CD4-positive, alpha-beta memory T cell (primary cell): ENCODE measurements at regions not wholly inside any gene's neighbourhood (a gene's known extent, or its start where the extent isn't known, plus 50 kb on each side); places are given as distances from the start of the nearest gene placed in this dataset.
"Not testable (repeated sequence)": the region's sequence is repeated elsewhere in the genome, so short reads cannot be mapped to it uniquely, and the experiment has no call there.

ENCODE experiments used
- CTCF ChIA-PET: fragments of 350-600 bp; sonication (Branson Sonifier 250); formaldehyde crosslinking; loops from one replicate; lab custom pipeline; 2021; ENCODE audit warnings: inconsistent platforms; ENCODE audit not compliant: partially characterized antibody; lab: Charles Lee
- POLR2A ChIA-PET: fragments of 350-600 bp; sonication (Branson Sonifier 250); formaldehyde crosslinking; loops from one replicate; lab custom pipeline; 2021; ENCODE audit not compliant: partially characterized antibody; lab: Charles Lee
- DNase-seq, 5 donors: peaks; one replicate each; pipeline versions ENCODE4 v3.0.0 to v3.0.0-alpha.2; 2020 to 2022; ENCODE audit warnings: mixed read lengths in 1 of 5
- H3K27ac ChIP-seq: one replicate; pipeline ENCODE4 v1.7.0; 2013; ENCODE audit warnings: low read depth, low read length
- H3K27me3 ChIP-seq: 2 replicates; pipeline ENCODE4 v1.7.0; 2013; ENCODE audit warnings: mild to moderate bottlenecking, low read length, moderate library complexity; ENCODE audit not compliant: insufficient read depth
- H3K36me3 ChIP-seq: 2 replicates; pipeline ENCODE4 v1.7.0; 2013; ENCODE audit warnings: mild to moderate bottlenecking, low read length, moderate library complexity; ENCODE audit not compliant: insufficient read depth
- H3K4me1 ChIP-seq: 2 replicates; pipeline ENCODE4 v1.7.0; 2013; ENCODE audit warnings: mild to moderate bottlenecking, low read length, moderate library complexity; ENCODE audit not compliant: insufficient read depth
- H3K4me3 ChIP-seq, 2 donors: one replicate each; pipeline ENCODE4 v1.7.0; 2013; ENCODE audit warnings: low read length in 2 of 2, mild to moderate bottlenecking in 1 of 2
- H3K9me3 ChIP-seq, 2 donors: one replicate each; pipeline ENCODE4 v1.7.0; 2013; ENCODE audit warnings: low read length in 2 of 2, control low read depth in 1 of 2; ENCODE audit not compliant: control insufficient read depth in 1 of 2
- H3K27ac Mint-ChIP-seq, 7 donors: one replicate each; pipeline ENCODE4 v1.8.0; 2020 to 2021; ENCODE audit warnings: mixed read lengths in 7 of 7, mild to moderate bottlenecking in 6 of 7, inconsistent platforms in 3 of 7, moderate library complexity in 3 of 7
- H3K27me3 Mint-ChIP-seq, 2 donors: one replicate each; pipeline ENCODE4 v1.8.0; 2020 to 2021; ENCODE audit warnings: mixed read lengths in 2 of 2
- H3K36me3 Mint-ChIP-seq, 2 donors: one replicate each; pipeline ENCODE4 v1.8.0; 2020 to 2021; ENCODE audit warnings: mixed read lengths in 2 of 2, inconsistent platforms in 1 of 2, mild to moderate bottlenecking in 1 of 2
- H3K4me1 Mint-ChIP-seq, 4 donors: one replicate each; pipeline ENCODE4 v1.8.0; 2020 to 2021; ENCODE audit warnings: mixed read lengths in 4 of 4, mild to moderate bottlenecking in 1 of 4
- H3K4me3 Mint-ChIP-seq, 8 donors: one replicate each; pipeline ENCODE4 v1.8.0; 2020 to 2021; ENCODE audit warnings: mixed read lengths in 8 of 8, mild to moderate bottlenecking in 7 of 8, moderate library complexity in 6 of 8, inconsistent platforms in 3 of 8
- H3K9me3 Mint-ChIP-seq, 8 donors: one replicate each; pipeline ENCODE4 v1.8.0; 2020 to 2021; ENCODE audit warnings: mixed read lengths in 8 of 8, mild to moderate bottlenecking in 5 of 8, inconsistent platforms in 3 of 8, moderate library complexity in 1 of 8
- intact Hi-C: fragments of 100-400 bp; cut with micrococcal nuclease; formaldehyde crosslinking; loops from one replicate; pipeline ENCODE4 v1.15.1; 2023

GRCh38 chr3:195989921-195990840, 81.8 kb upstream of the TNK2 start:
- POLR2A ChIA-PET, H3K9me3 Mint-ChIP-seq, H3K36me3 ChIP-seq, H3K36me3 Mint-ChIP-seq, H3K4me1 ChIP-seq, H3K9me3 ChIP-seq, CTCF ChIA-PET, H3K4me1 Mint-ChIP-seq, intact Hi-C loops, H3K27me3 Mint-ChIP-seq, H3K27me3 ChIP-seq: not testable (repeated sequence)
- H3K4me3 ChIP-seq, result peak overlapping the region; percentile 68 to 69
- peak overlapping the region; percentile 69 for H3K27ac ChIP-seq
- peak overlapping the region in 5 of 7 donors; percentile 86 to 92 (median 88) for H3K27ac Mint-ChIP-seq
- H3K4me3 Mint-ChIP-seq, result peak overlapping the region; percentile 85 to 91 (median 86)
- peak; percentile 81 to 93 (median 87) for DNase-seq

GRCh38 chr3:195989197-195989920, 81.0 kb upstream of the TNK2 start:
- intact Hi-C loops, H3K36me3 ChIP-seq, H3K27ac Mint-ChIP-seq, H3K4me1 ChIP-seq, H3K36me3 Mint-ChIP-seq, H3K4me1 Mint-ChIP-seq, H3K27me3 ChIP-seq, CTCF ChIA-PET, H3K27me3 Mint-ChIP-seq, POLR2A ChIA-PET, H3K9me3 Mint-ChIP-seq, H3K9me3 ChIP-seq: not testable (repeated sequence)
- peak; percentile 11 to 37 (median 28) for DNase-seq
- Histone ChIP-seq H3K27ac (peak overlapping the region; percentile 47), H3K4me3 (peak overlapping the region in 1 of 2 donors; percentile 68)
- H3K4me3 Mint-ChIP-seq, result peak overlapping the region in 4 of 8 donors; percentile 39 to 76 (median 51)

- Mint-ChIP-seq H3K27ac (peak overlapping the region in 1 of 7 donors; percentile 29), H3K4me3 (peak overlapping the region in 5 of 8 donors; percentile 39 to 76 (median 59))
- H3K36me3 Mint-ChIP-seq, H3K4me1 Mint-ChIP-seq, H3K27me3 ChIP-seq, H3K9me3 Mint-ChIP-seq, H3K4me3 ChIP-seq, H3K27ac ChIP-seq, CTCF ChIA-PET, H3K36me3 ChIP-seq, intact Hi-C loops, H3K9me3 ChIP-seq, POLR2A ChIA-PET, H3K27me3 Mint-ChIP-seq, H3K4me1 ChIP-seq: not testable (repeated sequence)
- DNase-seq, result peak in 1 of 5 donors; percentile 36
Measured at GRCh38 chr3:195988764-195989163, 80.4 kb upstream of the TNK2 start.

- H3K36me3 Mint-ChIP-seq, H3K4me3 Mint-ChIP-seq, POLR2A ChIA-PET, H3K27me3 Mint-ChIP-seq, H3K9me3 ChIP-seq, H3K9me3 Mint-ChIP-seq, H3K4me1 ChIP-seq, intact Hi-C loops, CTCF ChIA-PET, H3K4me3 ChIP-seq, DNase-seq, H3K27ac ChIP-seq, H3K27ac Mint-ChIP-seq, H3K4me1 Mint-ChIP-seq, H3K36me3 ChIP-seq, H3K27me3 ChIP-seq: not testable (repeated sequence)
Measured at GRCh38 chr3:195987001-195987400, 78.7 kb upstream of the TNK2 start.

GRCh38 chr3:195986576-195986975, 78.2 kb upstream of the TNK2 start:
- POLR2A ChIA-PET, H3K4me3 Mint-ChIP-seq, H3K36me3 ChIP-seq, H3K9me3 ChIP-seq, H3K4me1 Mint-ChIP-seq, H3K27me3 Mint-ChIP-seq, H3K27ac Mint-ChIP-seq, intact Hi-C loops, H3K4me3 ChIP-seq, H3K36me3 Mint-ChIP-seq, H3K4me1 ChIP-seq, H3K27me3 ChIP-seq, DNase-seq, H3K9me3 Mint-ChIP-seq, CTCF ChIA-PET, H3K27ac ChIP-seq: not testable (repeated sequence)

GRCh38 chr3:195985348-195985920, 77.1 kb upstream of the TNK2 start:
- POLR2A ChIA-PET, H3K27me3 ChIP-seq, H3K36me3 ChIP-seq, H3K4me3 Mint-ChIP-seq, H3K9me3 Mint-ChIP-seq, CTCF ChIA-PET, H3K27ac Mint-ChIP-seq, DNase-seq, H3K27me3 Mint-ChIP-seq, H3K4me1 Mint-ChIP-seq, H3K27ac ChIP-seq, H3K4me3 ChIP-seq, H3K4me1 ChIP-seq, H3K9me3 ChIP-seq, intact Hi-C loops: not testable (repeated sequence)
- H3K36me3 Mint-ChIP-seq, result peaks cover 10 to 11% of the 10 kb centered on the region in 2 donors

- CTCF ChIA-PET, H3K27ac Mint-ChIP-seq, H3K4me1 Mint-ChIP-seq, H3K9me3 ChIP-seq, H3K27me3 ChIP-seq, H3K9me3 Mint-ChIP-seq, H3K27ac ChIP-seq, H3K27me3 Mint-ChIP-seq, H3K4me3 Mint-ChIP-seq, H3K36me3 ChIP-seq, DNase-seq, POLR2A ChIA-PET, intact Hi-C loops, H3K4me1 ChIP-seq, H3K4me3 ChIP-seq: not testable (repeated sequence)
- H3K36me3 Mint-ChIP-seq, result peaks cover 10 to 11% of the 10 kb centered on the region in 2 donors
Measured at GRCh38 chr3:195984392-195985030, 76.2 kb upstream of the TNK2 start.
